ENCODE measurements at regions not wholly inside any gene's neighbourhood (a gene's known extent, or its start where the extent isn't known, plus 50 kb on each side); places are given as distances from the start of the nearest gene placed in this dataset.
A peak's percentile ranks its signal among the peaks of the same experiment; 100 is the strongest.

DNA sequence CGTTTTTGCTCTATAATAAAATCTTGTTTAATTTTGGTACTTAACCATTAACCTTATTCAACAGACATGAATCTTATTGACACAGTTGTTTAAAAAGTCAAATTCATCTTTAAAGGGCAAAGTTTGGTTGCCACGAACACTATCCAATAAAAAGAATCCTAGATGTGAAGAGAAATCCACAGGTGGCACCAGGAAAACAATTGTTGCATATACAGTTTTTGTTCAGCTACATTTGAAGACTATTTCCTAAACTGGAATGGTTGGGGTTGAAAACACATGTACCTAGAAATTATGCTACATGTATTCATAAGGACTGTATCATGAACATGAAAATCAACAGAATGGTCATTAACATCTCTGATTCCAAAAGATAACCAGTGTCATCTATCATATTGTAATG lies 71.1 kb upstream of the GULP1 start:
- DNase-seq (ENCODE audit: low read depth): no peak

- DNase-seq (ENCODE audit: low read depth): no peak
Observed at GRCh38 chr2:188227713-188228112, 64.0 kb upstream of the GULP1 start.

GRCh38 chr2:188235364-188235763 lies 56.3 kb upstream of the GULP1 start:
- DNase-seq (ENCODE audit: low read depth): peak; percentile 0

DNA sequence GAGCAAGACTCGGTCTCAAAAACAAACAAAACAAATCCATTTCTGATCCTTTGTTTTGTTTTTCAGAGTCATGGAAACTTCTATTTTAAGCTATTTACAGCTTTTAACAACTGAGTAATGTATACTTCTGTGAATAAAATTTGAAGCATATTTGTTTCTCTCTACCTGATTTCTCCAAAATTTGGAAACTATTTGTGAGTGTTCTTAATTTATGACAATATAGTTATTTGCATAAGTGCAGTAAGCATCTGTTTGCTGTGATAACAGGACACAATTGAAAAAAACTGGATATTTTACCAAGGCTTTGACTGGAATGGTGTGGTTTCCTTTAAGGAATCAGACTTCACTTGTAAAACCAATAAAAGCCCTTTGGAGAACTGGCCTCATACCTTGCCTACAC lies 53.3 kb upstream of the GULP1 start:
- DNase-seq (ENCODE audit: low read depth): no peak

Measured in iris pigment epithelial cell (primary cell).